ENCODE measurements at regions not wholly inside any gene's neighbourhood (a gene's known extent, or its start where the extent isn't known, plus 50 kb on each side); places are given as distances from the start of the nearest gene placed in this dataset.
"Not testable (repeated sequence)": the region's sequence is repeated elsewhere in the genome, so short reads cannot be mapped to it uniquely, and the experiment has no call there.

GRCh38 chr9:108441726-108442125 is 414.1 kb downstream of the ACTL7B start:
- no peak for FAIRE-seq

GRCh38 chr9:108441251-108441650 is 414.5 kb downstream of the ACTL7B start:
- FAIRE-seq: no peak

- no peak for FAIRE-seq
Measured at GRCh38 chr9:108439947-108440346, 415.8 kb downstream of the ACTL7B start.

GRCh38 chr9:108437656-108438055 is 418.1 kb downstream of the ACTL7B start:
- no peak for FAIRE-seq

- no peak for FAIRE-seq
Measured at GRCh38 chr9:108436448-108436847, 419.3 kb downstream of the ACTL7B start.

GRCh38 chr9:108434502-108434901 is 421.3 kb downstream of the ACTL7B start:
- FAIRE-seq: no peak

- FAIRE-seq: no peak
Measured at GRCh38 chr9:108434036-108434435, 421.8 kb downstream of the ACTL7B start.

- FAIRE-seq: no peak
Measured at GRCh38 chr9:108430655-108431054, 425.1 kb downstream of the ACTL7B start.

GRCh38 chr9:108427751-108428150 is 428.0 kb downstream of the ACTL7B start:
- no peak for FAIRE-seq

- FAIRE-seq: not testable (repeated sequence)
Measured at GRCh38 chr9:108426421-108426940, 429.3 kb downstream of the ACTL7B start.

GRCh38 chr9:108423433-108423832 is 432.4 kb downstream of the ACTL7B start:
- FAIRE-seq: no peak

- FAIRE-seq: no peak
Measured at GRCh38 chr9:108419379-108419778, 436.4 kb downstream of the ACTL7B start.

- FAIRE-seq: no peak
Measured at GRCh38 chr9:108417726-108418125, 438.1 kb downstream of the ACTL7B start.

GRCh38 chr9:108417312-108417711 is 438.5 kb downstream of the ACTL7B start:
- FAIRE-seq: no peak

- FAIRE-seq: no peak
Measured at GRCh38 chr9:108416324-108416723, 439.5 kb downstream of the ACTL7B start.

- no peak for FAIRE-seq
Measured at GRCh38 chr9:108413809-108414208, 442.0 kb downstream of the ACTL7B start.

GRCh38 chr9:108412755-108413154 is 443.0 kb downstream of the ACTL7B start:
- no peak for FAIRE-seq

- FAIRE-seq: no peak
Measured at GRCh38 chr9:108411632-108412031, 444.2 kb downstream of the ACTL7B start.

- FAIRE-seq: no peak
Measured at GRCh38 chr9:108410161-108410560, 445.6 kb downstream of the ACTL7B start.

- FAIRE-seq: no peak
Measured at GRCh38 chr9:108400297-108400696, 455.5 kb downstream of the ACTL7B start.

- FAIRE-seq: no peak
Measured at GRCh38 chr9:108399851-108400250, 455.9 kb downstream of the ACTL7B start.

GRCh38 chr9:108397286-108397685 is 458.5 kb downstream of the ACTL7B start:
- no peak for FAIRE-seq

- no peak for FAIRE-seq
Measured at GRCh38 chr9:108396611-108397010, 459.2 kb downstream of the ACTL7B start.

GRCh38 chr9:108396193-108396592 is 459.6 kb downstream of the ACTL7B start:
- FAIRE-seq: no peak

GRCh38 chr9:108395421-108395820 is 460.4 kb downstream of the ACTL7B start:
- FAIRE-seq: no peak

- no peak for FAIRE-seq
Measured at GRCh38 chr9:108394726-108395125, 461.1 kb downstream of the ACTL7B start.

Measured in G401.6 (cell line).